Breast epithelium (tissue), 3 donors: ENCODE measurements at regions not wholly inside any gene's neighbourhood (a gene's known extent, or its start where the extent isn't known, plus 50 kb on each side); places are given as distances from the start of the nearest gene placed in this dataset.

ENCODE experiments used
- CTCF ChIP-seq, 3 donors: fragments of 450-650 bp; IDR thresholded peaks; one replicate each; pipeline ENCODE4 v1.5.1; 2016 to 2017; ENCODE audit warnings: antibody characterized with exemption in 3 of 3, mild to moderate bottlenecking in 3 of 3, moderate library complexity in 3 of 3
- POLR2A ChIP-seq: fragments of 450-650 bp; IDR thresholded peaks from one replicate; pipeline ENCODE4 v1.6.1; 2016; ENCODE audit warnings: antibody characterized with exemption, mild to moderate bottlenecking, moderate library complexity
- POLR2AphosphoS5 ChIP-seq, 3 donors: sonication (generic); formaldehyde crosslinking; IDR thresholded peaks; one replicate each; pipeline ENCODE4 v1.6.1; 2017; ENCODE audit warnings: antibody characterized with exemption in 3 of 3

DNA sequence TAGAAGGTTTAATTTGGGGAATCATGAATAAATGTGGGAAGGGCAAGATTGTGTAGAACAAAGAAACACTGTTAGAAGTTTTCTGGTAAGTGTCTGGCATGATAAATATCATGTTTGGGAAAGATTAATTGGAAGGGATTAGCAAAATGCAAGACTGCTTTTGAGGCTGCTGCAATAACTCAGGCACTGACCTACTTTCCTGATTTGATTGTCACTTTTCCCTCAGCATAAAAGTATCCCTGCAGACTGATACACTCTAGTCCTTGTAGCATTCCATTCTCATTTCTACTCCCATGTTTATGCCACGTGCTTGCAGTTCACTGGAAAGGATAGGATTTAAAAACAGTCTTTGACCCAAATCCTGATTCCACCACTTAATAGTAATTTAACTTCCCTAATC lies 303.3 kb upstream of the SEMA3A start:
- TF ChIP-seq CTCF (IDR thresholded peaks at IDR 0.05) (no peak), POLR2A (no peak), POLR2AphosphoS5 (IDR thresholded peaks at IDR 0.05) (no peak)
